ENCODE measurements at regions not wholly inside any gene's neighbourhood (a gene's known extent, or its start where the extent isn't known, plus 50 kb on each side); places are given as distances from the start of the nearest gene placed in this dataset.

GRCh38 chr19:27975419-27976005 lies 1237.4 kb downstream of the UQCRFS1 start (continued):
- TF ChIP-seq USF1 (IDR thresholded peaks at IDR 0.05; ENCODE audit: borderline replicate concordance, extremely low read length, insufficient read depth, low read depth, low read length) (no peak), ZNF592 (IDR thresholded peaks at IDR 0.05) (no peak), FOXK2 (IDR thresholded peaks at IDR 0.05) (no peak), MXI1 (IDR thresholded peaks at IDR 0.05; ENCODE audit: low read depth, low read length) (no peak), BMI1 (IDR thresholded peaks at IDR 0.05; ENCODE audit: borderline replicate concordance) (no peak), SMARCA5 (IDR thresholded peaks at IDR 0.05) (no peak), POLR2AphosphoS2 (IDR thresholded peaks at IDR 0.05; ENCODE audit: low read depth, low read length) (no peak), JUND (IDR thresholded peaks at IDR 0.05; ENCODE audit: low read depth, low read length) (no peak), EZH2 (IDR thresholded peaks at IDR 0.05; ENCODE audit: borderline replicate concordance, control insufficient read depth, low read depth, low read length) (no peak)
